COLO668 (cell line): ENCODE measurements at regions not wholly inside any gene's neighbourhood (a gene's known extent, or its start where the extent isn't known, plus 50 kb on each side); places are given as distances from the start of the nearest gene placed in this dataset.
"Not testable (repeated sequence)": the region's sequence is repeated elsewhere in the genome, so short reads cannot be mapped to it uniquely, and the experiment has no call there.

ENCODE experiments used
- DNase-seq: peaks from one replicate; lab custom pipeline; 2025; ENCODE audit not compliant: unreplicated experiment; lab: John Stamatoyannopoulos, UW

DNA sequence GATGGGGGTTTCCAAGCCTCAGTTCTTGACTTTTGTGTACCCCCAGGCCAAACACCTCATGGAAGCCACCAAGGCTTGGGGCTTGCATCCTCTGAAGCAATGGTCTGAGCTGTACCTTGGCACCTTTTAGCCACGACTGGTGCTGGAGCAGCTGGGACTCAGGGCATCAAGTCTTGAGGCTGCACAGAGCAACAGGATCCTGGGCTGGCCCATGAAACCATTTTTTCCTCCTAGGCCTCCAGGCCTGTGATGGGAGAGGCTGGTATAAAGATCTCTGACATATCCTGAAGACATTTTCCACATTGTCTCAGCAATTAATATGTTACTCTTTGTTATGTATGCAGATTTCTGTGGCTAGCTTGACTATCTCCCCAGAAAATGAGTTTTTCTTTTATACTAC lies 269.1 kb upstream of the TBX18 start:
- DNase-seq = no peak

DNA sequence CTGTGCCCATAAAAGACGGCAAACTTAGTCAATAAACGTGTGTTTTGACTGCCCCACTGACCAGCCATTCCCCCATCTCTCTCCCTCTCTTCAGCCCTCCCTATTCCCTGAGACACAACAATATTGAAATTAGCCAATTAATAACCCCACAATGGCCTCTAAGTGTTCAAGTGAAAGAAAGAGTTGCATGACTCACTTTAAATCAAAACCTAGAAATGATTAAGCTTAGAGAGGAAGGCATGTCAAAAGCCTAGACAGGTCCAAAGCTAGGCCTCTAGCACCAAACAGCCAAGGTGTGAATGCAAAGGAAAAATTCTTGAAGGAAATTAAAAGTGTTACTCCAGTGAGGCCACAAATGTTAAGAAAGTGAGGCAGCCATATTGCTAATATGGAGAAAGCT lies 261.6 kb upstream of the TBX18 start:
- DNase-seq = no peak

DNA sequence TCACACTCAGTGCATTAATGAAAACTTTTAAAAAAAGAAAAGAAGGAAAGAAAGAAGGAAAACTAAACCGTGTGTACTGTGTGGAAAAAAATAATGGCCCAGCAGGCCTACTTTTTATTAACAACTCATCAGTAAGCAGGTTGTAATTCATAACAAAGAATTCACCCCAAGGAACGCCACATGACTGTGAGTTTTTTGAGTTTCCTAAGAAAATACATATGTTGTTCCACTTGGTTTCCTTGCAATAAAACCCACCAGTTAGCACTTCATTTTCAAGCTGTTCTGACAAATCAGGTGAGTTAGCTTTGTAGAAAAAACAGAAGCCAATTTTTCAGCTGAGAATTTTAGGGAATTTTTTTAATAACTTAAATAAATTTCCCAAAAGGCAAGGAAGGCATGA lies 259.3 kb upstream of the TBX18 start:
- DNase-seq = no peak

DNA sequence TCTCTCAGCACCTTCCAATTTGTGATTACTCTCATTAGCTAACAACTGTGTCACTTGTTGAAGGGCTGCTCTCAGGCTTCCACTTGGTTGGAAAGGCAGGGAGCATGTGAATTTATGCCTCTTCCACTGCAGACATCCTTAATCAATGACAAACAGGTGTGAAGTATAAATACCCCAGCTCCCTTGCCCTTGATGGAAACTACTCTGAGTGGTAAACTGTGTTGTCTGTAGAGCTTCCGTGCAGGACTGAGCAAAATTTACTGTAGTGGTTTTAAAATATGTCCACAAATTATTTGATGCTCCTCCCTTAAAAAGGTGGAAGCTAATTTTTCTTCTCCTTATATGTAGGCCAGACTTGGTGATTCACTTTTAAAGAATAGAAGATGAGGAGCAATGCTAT lies 253.0 kb upstream of the TBX18 start:
- DNase-seq = no peak

DNA sequence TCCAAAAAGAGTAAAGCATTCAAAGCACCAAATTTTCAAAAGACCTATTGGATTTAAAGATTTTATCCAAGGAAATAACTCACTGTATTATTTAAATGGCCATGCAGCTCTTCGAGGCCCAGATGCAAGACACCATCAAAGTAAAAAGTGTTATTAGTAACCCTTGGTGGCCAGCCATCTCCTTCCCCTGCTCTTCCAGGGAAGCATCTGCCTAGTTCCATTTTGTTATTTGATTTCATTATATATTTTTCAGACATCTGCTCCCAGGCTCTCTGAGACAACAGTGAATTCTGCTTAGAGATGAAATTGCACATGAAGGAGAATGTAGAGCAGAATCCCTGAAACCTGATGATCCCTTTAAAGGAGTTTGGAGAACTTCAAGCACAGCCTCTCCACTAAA lies 252.3 kb upstream of the TBX18 start:
- no peak for DNase-seq

DNA sequence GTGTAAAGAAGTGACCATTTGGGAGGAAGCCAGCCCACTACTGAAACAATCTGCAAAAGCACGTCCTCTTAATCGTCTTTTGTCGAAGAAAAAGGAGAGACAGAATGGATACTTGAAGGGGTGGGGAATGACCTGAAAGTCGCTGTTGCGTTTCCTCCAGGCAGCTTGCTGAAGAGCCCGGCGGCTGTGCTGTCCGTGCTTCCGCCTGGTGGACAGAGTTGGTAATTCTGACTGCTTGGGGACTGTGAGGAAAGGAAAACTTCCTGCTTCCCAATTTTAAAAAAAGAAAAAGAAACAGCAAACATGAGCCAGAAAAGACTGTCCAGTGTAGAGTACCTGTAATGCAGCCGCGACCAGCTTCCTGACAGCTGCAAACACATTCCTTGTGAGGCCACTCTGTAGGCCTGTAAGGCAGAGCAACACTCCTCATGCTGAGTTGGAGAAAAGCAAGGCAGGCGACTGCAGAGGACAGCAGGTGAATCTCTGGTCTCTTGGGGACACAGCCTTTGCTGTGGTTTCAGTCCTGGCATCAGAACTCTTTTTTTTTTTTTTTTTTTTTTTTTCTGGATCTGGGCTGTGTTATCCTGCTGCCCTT lies 251.1 kb upstream of the TBX18 start:
- DNase-seq = peak; percentile 9

DNA sequence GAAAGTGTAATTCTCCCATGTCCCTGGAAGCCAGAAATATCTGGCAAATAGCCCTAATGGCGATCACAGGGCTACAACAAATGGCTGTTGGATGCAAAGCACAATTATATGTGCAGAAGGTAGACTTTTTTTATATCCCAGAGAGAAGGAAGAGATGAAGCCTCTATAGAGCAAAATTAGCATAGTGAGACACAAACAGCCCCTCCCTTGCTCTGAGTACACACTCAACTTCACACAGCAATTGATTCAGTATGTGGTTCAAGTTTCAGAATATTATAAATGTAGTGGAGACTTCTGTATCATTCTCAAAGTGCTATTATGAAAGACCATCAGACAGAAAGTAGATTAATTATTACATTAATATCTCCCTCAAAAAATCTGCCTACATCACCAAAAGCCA lies 246.5 kb upstream of the TBX18 start:
- no peak for DNase-seq

DNA sequence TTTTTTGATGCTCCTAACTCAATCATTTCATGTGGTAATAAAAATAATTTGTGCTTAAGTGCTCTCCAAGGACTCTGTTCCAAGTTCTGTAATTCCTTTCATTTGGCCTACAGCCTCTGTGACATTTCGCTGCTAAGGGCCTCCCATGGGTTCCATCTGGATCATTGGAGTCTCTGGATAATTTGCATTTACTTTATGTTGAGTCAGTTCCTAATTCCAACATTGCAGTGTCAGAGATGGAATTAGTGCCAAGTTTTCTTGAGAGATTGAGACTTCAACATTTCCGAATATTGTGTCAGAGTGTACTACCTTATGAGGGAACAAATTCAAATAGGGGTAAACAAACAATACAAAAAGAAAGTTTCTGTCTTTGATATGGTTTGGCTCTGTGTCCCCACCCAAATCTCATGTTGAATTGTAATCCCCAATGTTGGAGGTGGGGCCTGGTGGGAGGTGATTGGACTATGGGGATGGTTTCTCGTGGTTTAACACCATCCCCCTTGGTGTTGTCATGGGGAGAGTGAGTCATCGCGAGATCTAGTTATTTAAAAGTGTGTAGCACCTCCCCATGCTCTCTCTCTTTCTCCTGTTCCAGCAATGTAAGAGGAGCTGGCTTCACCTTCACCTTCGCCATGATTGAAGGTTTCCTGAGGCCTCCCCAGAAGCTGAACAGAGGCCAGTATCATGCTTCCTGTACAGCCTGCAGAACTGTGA lies 244.1 kb upstream of the TBX18 start:
- no peak for DNase-seq

DNA sequence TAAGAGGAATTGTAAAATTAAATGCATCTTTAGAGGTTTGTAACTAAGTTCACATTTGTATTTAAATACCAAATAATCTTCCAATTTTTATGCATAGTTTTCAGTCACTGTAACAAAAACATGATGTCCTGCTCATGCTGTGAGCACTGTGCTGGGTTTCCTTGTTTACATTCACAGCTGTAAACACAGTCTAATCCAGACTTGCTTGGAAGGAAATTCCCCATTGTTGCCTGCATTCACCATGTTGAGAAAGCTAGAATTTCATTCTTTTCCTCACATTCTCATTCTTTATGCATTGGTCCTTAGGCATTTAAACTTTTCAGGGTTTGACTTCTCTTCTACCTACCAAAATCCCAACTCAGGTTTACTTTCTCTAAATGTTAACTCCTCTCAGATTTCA lies 242.0 kb upstream of the TBX18 start:
- DNase-seq = no peak

DNA sequence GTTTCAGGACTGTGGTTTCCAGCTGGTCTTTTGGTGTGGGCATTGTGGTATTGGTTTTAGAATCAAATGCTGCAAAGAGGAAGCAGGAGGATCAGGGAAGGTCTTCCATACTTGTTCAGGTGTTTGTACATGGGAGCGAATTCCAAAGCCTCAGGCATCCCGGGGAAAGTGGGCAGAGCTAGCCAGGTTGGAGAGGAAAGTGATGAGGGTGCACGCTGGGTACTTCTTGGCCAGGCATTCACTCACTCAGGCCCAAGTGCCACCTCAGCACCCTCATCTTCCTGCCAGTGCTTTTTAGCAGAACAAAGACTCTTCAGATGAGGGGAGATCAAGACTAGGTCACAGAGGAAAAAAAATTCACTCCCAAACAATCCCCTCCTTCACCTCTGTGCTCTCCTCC lies 241.1 kb upstream of the TBX18 start:
- DNase-seq = no peak

DNA sequence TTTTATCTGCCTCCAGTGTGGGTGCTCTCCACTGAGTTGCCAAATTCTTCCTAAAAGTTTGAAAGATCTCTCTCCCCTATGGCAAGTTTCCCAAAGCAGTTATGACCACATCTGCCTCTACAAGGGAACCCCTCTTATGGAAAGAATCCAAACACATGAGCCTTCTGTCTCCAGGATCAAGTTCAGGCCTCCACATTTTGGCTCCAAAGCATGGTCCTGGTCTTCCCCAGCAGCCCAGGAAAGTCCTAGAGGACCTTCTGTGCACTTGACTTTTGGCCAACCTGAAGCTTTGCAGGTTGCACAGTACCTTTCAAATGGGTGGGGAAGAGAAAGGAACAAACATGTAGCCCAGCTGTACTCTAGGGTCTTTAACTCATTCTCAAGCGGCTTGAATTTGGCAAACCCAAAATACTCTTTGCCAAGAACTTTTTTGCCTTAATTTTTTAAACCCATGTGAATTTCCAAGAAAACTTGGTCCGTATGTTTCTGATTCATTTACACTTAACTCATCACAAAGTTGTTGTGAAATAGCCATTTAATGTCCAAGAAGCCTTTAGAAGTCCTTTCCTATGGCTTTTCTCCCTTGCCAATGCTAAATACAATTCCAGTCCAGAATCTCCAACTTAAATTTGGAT lies 240.1 kb upstream of the TBX18 start:
- no peak for DNase-seq

DNA sequence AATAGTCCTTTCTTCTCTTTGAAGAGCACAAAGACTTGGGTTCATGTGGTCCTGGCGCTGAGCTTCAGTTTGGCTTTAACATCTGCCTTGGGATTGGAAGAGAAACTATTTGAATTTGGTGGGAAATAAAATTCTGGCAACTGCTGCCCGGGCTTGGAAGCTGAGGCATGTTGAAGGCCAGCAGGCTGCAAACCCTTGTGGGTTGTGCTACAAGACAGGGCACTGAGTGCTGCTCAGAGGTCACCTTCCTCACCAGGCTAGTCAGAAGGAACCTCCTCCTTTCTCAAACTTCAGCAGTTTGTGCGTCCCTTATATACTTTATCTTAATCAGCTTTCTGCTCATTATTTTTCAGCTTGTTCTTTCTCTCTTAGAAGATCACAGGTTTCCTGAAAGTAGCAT lies 238.4 kb upstream of the TBX18 start:
- no peak for DNase-seq

DNA sequence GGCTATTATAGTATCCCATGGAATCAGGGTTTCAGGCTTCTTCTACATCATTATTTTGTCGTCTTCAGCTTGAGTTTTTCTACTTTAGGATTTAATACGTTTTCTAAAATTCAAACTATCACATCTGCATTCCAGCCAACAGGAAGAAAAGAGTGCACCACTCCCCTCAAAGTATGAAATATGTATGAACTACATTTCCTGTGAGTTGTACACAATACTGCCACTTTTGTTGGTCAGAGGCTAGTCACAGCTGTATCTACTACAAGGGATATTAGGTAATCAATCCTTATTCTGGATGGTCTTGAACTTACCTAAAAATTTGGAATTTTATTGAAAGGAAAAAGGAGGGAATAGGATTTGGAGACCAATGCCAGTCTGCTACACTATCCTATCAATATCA lies 235.6 kb upstream of the TBX18 start:
- DNase-seq = no peak

DNA sequence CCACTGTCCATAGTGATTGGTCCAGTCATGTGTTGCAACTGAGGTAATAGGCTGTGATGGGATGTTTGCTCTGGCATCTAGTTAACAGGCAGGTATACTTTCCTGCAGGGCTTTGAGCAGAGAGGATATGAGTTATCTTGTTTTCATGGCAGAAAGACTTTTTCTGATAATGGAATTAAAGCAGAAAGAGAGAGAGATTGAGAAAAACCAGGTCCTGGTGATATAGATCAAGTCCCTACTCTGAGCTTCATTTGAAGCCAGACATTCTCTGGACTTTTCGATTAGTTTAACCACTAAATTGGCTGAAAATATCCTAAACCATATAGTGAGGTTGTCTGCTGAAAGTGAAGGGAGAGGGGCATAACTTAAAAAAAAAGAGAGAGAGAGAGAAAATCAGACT lies 233.8 kb upstream of the TBX18 start:
- DNase-seq = no peak

DNA sequence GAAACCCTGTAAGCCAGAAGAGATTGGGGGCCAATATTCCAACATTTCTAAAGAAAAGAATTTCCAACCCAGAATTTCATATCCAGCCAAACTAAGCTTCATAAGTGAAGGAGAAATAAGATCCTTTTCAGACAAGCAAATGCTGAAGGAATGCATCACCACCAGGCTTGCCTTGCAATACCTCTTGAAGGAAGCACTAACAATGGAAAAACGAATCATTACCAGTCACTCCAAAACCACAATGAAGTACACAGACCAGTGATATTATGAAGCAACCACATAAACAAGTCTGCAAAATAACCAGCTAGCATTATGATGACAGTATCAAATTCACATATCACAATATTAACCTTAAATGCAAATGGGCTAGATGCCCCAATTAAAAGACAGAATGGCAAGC lies 224.4 kb upstream of the TBX18 start:
- DNase-seq = not testable (repeated sequence)

DNA sequence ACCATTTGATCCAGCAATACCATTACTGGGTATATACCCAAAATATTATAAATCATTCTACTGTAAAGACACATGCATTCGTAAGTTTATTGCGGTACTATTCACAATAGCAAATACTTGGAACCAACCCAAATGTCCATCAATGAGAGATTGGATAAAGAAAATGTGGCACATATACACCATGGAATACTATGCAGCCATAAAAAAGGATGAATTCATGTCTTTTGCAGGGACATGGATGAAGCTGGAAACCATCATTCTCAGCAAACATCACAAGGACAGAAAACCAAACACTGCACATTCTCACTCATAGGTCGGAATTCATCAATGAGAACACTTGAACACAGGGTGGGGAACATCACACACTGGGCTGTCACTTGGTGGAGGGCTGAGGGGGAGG lies 221.1 kb upstream of the TBX18 start:
- not testable (repeated sequence) for DNase-seq

DNA sequence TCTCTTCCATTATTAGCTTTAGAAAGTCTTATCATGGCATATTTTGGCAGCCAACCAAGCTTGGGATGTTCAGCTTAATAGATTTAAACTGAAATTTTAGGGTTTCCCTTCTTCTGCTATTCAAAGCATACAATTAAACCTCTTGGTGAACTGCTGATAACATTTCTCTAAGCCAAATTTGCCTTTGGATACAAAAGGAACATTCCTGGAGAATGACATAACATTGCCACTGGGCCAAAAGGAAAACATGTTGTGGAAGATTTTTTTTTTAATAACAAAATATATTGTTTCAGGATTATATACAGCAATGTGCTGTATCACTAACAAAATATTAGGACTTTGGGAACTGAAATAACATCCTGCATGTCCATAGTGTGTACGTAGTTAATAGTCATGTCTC lies 215.1 kb upstream of the TBX18 start:
- DNase-seq = no peak

DNA sequence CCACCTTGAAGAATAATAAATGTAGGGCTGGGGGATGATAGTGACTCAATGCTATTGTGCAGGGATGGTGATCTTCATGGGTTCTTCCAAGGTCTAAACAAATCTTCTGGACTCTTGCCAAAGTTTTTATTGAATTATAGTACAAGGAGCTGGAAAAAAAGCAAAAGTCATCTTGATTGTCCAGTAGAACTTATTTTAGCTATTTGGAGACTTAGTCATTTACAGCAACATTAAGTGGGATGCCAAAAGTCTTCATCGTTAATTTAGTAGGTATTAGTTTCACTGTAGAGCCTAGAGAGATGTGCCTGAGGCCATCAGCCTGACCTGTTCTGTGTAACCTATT lies 212.9 kb upstream of the TBX18 start:
- no peak for DNase-seq

DNA sequence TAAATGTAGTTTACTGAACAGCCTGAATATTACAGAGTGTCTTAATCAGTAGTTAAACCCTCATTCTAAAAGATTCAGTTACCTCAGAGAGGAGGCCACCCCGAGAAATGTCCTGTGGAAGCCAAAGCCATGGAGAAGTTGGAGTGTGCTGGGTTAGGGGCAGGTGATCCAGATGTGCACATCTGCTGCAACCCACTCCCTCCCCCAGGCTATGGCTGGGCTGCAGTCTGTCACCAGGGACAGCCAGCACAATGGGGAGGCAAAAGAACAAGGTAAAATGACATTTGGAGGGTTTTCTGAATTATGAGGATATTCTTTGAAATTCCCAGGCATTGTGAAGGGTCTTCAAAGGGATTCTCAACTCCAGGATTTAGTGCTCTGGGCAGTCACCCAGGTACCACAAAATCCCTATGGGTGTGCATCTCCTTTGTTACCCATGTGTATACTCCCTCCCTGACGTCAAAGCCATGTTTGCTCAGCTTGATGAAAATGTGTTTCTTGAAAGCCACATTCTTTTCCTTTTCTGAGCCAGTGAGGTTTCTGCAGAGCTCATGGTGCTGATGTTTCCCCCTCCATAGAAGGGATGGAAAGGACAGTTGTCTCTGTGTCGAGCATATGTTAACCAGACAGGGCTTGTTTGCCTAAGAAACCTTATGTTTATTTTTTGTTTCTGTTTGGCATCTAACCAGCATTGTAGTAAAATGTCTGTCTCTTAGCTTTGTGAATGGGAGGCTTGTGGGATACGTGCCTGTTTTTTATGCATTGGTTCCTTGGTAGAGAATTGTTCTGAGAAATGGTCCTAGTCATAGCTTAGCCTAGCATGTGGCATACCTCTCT lies 212.3 kb upstream of the TBX18 start:
- DNase-seq = no peak

DNA sequence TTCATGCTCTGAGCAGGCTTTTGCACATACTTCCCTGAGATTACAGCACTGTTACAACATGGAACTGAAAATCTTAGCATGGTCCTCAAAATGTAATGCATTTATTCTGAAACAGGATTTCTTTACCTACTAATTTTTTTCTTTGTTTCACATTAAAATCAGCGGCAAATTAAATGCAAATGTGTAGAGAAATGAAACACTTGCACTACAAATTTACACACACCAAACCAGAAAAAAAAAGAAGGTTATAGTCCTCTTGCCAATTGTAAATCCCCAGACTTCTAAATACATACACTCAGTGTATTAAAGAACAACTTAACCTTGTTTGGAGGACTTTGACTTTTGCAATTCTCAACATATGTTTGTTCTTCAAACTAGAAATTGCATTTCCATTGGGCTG lies 210.9 kb upstream of the TBX18 start:
- no peak for DNase-seq

DNA sequence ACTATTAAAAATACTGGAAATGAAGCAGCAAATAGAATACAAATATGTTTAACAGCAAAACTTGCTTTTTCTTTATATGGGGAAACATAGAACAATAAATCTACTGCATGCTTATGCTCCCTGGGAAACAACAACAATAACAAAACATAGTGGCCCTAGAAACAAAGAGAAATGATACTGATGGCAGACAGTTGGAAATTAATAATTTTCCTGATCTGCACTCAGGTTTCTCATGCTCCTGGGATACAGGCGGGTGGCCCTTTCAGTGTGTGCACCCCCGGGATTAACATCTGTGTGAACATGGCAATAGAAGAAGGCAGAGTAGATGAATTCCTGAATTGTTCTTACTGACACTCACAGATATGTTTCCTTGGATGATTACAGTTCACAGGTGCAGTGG lies 209.2 kb upstream of the TBX18 start:
- DNase-seq = no peak

DNA sequence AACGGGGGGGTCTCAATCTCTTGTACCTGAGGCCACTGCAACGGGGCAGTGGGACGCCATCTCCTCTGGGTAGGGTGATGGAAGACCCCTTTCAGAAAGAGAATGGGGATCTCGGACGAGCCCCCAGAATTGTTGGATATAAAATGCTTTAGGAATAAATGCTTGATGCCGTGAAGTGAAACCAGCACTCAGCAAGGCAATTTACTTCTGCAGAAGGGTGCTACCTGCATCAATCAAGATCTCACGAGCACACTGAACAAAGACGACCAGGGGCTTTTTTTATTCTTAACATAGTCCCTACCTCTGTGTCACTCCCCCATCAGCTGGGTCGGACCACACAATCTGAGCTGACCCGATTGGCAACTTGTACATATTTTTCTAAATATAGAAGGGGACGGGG lies 203.6 kb upstream of the TBX18 start:
- DNase-seq = no peak
